IPS DF 4.7 (cell line): ENCODE measurements at regions not wholly inside any gene's neighbourhood (a gene's known extent, or its start where the extent isn't known, plus 50 kb on each side); places are given as distances from the start of the nearest gene placed in this dataset.
"Not testable (repeated sequence)": the region's sequence is repeated elsewhere in the genome, so short reads cannot be mapped to it uniquely, and the experiment has no call there.

ENCODE experiments used
- DNase-seq: peaks from one replicate; pipeline ENCODE4 v3.0.0-alpha.2; 2013; ENCODE audit warnings: low spot score; ENCODE audit errors: extremely low read depth

DNA sequence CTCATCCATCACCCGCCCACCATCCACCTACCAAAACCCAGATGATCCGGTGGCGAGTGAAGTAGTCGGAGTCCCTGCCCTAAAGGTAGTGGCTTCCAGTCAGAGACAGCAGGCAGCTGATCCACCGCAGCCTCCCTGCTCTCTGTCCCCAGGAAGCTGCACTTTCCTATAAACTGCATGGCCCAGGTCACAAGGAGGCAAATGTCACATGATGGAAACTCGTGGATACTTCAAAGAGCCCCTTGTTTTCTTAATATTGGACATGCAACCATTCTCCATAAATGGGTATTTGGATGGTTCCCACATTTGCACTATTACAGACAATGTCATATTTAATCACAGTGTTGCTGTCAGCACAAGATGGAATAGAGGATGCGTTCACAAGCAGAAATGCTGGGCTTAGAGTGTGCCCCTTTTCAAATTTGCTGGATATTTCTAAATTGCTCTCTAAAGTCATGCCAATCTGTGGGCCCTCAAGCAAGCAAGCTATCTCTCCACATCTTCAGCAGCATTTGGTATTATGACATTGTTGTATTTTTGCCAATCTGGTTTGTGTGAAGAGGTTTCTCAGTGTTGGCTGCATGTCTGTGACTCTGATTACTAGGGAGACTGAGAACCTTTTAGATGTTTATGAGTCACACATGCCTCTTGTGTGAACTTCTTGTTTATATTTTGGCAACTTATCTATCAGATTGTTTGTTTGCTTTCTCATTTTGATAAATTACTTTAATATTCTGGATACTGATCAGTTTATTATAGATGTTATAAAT lies 822.0 kb downstream of the TNS3 start:
- DNase-seq: no peak

GRCh38 chr7:46756996-46757395 lies 824.9 kb downstream of the TNS3 start:
- DNase-seq: no peak

DNA sequence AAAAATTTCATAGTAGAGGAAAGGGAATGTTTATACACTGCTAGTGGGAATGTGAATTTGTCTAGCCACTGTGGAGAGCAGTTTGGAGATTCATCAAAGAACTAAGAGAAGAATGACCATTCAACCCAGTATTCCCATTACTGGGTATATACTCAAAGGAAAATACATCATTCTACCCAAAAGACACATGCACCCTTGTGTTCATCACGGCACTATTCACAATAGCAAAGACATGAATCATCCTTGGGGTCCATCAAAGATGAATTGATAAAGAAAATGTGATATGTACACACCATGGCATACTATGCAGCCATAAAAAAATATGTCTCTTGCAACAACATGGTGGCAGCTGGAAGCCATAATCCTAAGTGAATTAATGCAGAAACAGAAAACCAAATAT lies 825.7 kb downstream of the TNS3 start:
- DNase-seq: no peak

DNA sequence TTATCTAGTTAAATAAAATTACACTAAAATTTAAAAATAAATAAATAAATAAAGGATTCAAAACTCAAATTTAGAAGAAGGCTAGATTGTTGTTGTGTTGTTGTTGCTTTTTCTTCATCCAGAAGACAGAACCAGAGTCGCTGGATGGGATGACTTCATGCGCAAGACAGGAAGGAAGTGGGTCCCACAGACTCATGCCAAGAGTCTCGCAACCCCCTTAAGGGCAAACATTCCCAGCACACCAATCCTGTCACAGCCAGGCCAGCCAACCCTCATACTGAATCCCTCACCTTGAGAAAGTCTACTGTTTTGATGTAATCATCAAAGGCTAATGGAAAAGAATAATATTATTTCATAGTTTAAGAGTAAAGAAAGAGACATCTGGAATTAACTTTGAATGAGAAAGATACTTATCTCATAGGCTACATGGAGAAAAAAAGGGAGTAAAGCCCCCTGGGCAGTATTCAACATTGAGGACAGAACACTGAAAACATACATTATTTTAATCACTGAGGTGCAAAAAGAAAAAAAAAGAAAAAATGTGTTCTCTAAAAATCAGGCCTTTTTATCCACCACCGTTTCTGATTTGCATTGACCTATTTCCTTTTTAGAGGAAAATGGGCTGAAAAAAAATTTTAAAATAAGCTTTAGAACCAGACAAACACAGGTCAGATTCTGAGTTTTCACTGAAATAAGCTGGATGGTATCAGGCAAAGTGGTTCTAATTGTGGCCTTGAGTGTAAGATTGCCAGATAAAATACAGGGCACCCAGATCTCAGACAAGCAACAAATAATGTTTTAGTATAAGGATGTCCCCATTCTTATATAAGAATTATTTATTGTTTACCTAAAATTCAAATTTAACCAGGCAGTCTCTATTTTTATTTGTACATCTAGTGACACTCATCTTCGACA lies 826.5 kb downstream of the TNS3 start:
- no peak for DNase-seq

- DNase-seq: no peak
Observed at GRCh38 chr7:46754140-46754720, 827.7 kb downstream of the TNS3 start.

GRCh38 chr7:46753662-46754061 lies 828.2 kb downstream of the TNS3 start:
- no peak for DNase-seq

DNA sequence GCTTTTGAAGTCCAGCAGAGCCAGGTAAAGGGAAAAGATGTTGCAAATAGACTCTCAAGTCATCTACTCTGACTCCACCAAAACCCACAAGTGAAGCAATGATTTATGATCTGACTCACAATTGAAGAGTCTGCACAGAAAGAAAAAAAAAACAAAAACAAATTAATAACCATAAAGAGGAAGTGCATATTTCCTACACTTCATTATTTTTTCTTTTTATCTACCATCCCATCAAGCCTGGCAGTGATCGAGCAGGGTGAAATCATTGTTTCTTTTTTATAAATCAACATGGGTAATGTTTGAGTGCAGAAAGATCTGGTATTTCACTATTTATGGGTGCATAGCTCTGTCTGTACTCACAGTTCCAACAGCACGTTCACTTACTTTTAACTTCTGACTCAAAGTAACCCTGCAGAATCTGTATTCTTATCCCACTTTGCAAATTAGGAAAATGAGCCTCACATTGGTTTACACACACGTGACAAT lies 829.0 kb downstream of the TNS3 start:
- DNase-seq: no peak

DNA sequence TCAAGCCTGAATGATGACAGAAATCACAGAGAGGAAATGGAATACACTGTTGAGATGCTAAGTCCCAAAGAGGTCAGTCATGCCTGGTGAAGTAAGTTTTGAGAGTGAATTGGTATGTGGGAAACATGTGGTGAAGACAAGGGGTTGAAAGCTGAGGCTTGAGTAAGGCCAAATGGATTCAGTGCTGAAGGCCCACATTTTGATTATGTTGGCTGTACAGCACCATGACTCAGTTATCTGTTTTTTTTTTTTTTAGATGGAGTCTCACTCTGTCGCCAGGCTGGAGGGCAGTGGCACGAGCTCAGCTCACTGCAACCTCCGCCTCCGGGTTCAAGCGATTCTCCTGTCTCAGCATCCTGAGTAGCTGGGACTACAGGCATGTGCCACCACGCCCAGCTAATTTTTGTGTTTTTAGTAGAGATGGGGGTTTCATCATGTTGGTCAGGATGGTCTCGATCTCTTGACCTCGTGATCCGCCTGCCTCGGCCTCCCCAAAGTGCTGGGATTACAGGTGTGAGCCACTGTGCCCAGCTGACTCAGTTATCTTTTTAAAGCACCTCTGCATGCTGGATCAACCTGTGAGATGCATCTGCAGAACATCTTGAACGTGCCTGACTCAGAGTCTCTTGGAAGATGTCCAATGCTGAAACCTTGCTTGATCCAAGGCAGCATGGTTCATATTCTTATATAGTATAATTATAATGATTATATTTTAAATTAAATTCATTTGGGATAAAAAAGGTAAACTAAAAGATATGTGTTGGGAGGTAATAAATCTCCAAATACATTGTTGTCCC lies 829.8 kb downstream of the TNS3 start:
- not testable (repeated sequence) for DNase-seq

DNA sequence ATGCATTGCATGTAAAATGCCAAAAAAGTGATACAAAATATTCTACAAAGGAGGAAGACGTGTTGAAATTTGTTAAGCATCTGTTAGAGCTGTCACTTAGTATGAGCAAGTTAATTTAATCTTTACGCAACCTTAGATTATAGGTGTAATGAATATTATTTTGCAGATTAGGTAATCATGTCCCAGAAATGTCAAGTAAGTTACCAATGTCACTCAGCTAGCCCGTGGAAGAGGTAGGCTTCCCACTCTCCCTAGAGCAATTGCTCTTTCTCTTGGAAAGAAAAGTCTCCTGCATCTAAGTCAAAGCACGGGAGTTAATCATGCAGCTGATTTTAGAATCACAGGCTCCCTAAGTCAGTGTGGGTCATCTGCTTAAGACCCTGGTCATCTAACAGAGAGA lies 830.4 kb upstream of the IGFBP3 start:
- DNase-seq: no peak

DNA sequence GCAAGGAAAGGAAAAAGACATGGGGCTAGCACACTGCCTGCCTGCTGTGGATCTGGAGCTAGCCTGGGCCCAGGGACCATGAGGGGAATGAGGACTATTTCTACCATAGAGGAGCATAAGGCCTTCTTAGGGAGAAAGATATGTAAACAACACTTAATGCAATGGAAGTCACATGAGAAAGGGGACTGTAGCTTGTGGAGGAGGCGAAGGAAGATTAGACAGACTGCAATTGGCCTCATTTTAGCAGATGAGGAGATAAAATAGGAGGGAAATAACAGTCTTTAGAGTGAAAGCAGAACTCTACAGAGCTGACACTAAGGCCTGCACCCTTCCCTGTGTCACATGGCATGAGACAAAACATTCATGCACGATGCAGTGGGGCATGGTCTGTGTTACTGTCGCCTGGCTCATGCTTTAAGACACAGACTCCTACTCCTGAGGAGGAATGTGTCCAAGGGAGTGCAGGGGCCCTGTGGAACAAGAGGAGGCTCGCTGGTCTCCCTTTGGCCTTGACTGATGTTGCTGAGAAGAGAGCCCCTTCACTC lies 829.3 kb upstream of the IGFBP3 start:
- no peak for DNase-seq

- no peak for DNase-seq
Observed at GRCh38 chr7:46747869-46748576, 827.0 kb upstream of the IGFBP3 start.

DNA sequence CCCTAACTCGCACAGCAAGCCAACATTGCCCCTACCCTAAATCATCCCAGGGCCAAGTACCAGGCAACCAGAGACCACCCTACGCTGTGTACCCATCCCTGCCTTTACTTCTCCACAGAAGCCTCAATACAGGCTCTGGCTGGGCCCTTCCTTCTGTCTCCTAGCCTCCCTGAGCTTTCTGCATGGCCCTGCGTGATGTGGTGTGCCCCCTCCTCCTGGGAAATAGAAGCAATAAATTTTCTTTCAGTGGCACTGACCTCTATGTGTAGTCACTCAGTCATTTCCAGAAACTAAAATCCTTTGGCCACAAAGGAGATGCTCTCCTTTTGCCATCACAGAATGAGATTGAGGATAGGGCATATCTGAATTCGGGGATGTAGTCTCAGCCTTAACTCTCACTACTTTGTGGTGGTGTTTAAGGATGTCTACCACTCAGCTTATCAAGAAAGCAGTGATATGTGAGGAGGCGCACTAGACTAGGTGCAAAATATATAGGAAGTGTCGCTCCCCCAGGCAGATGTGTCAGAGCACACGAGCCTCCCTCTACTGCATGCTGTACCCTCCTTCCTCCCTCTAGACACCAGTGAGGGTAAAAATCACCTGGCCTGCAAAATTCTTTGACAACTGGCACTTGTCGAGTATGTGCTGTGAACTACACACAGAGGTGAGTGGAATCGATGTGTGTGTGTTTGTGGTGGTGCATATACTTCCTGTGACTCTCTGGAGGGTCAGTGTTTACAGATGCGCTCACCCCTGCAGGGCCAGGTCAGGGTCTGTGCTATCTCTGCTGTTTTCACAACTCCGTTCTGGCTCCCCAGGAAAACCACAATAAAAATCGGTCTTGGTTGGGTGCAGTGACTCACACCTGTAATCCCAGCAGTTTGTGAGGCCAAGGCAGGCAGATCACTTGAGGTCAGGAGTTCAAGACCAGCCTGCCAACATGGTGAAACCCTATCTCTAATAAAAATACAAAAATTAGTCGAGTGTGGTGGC lies 825.9 kb upstream of the IGFBP3 start:
- no peak for DNase-seq

DNA sequence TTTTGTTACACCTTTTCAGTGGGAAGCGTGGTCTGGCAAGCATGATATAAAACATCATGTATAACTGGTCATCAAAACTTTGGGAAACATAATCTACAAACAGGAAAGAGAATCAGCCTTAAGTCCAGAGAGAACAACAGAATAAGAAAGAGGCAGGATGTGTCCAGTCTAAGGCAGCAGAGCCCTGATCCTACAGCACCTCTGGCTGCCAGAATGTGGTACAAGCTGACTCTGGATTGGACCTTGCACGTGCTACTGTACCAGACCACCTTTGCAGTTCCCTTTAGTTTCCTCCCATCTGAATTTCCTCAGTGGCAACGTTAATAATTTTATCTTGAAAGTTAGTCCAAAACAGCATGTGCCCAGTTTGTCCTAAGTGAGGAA lies 824.6 kb upstream of the IGFBP3 start:
- DNase-seq: no peak

- no peak for DNase-seq
Observed at GRCh38 chr7:46744957-46745706, 824.1 kb upstream of the IGFBP3 start.

GRCh38 chr7:46742601-46743000 lies 821.5 kb upstream of the IGFBP3 start:
- no peak for DNase-seq

DNA sequence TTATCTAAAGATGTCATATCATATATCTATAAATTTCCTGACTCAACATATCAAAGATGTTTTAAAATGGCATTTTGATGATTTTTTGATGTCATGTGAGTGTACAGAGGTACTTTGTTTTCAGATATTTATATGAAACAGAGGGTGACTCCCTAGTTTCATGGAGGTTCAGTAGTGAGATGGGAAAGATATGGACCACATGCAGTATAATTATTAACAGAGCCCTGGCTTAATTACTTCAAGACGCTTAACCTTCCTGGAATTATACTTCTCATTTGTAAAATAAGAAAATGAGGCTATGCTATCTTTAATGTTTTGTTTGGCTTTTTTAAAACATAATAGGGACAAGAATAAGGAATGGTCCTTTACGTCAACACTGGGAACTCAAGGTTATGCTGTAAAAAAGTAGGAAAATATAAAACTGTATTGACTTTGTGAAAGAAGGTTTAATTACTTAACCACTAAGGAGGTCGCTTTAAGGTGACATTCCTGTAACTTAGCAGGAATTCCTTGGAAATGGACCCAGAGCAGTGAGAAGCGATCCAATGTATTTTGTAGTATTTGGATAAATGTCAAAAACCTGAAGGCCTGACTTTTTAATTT lies 821.0 kb upstream of the IGFBP3 start:
- DNase-seq: no peak

GRCh38 chr7:46741181-46741580 lies 820.1 kb upstream of the IGFBP3 start:
- DNase-seq: no peak
